ENCODE measurements at regions not wholly inside any gene's neighbourhood (a gene's known extent, or its start where the extent isn't known, plus 50 kb on each side); places are given as distances from the start of the nearest gene placed in this dataset.

- no peak overlapping the region for H3K4me3 Mint-ChIP-seq
- peaks cover 9% of the 10 kb centered on the region for H3K9me3 Mint-ChIP-seq
- no peak overlapping the region for H3K27ac Mint-ChIP-seq
- no peak for DNase-seq
- no peak for ATAC-seq (ENCODE audit: low read depth)
- no peaks in the 10 kb centered on the region for H3K4me1 Mint-ChIP-seq
- no peaks in the 10 kb centered on the region for H3K36me3 Mint-ChIP-seq
- H3K27me3 Mint-ChIP-seq, result no peaks in the 10 kb centered on the region
- POLR2A ChIA-PET, result no interaction called here
These were observed 2051.3 kb downstream of the TP53TG3F start for GRCh38 chr16:35510701-35511100.

- Mint-ChIP-seq H3K27ac (no peak overlapping the region), H3K9me3 (peaks cover 9% of the 10 kb centered on the region), H3K36me3 (no peaks in the 10 kb centered on the region), H3K27me3 (no peaks in the 10 kb centered on the region), H3K4me3 (no peak overlapping the region), H3K4me1 (no peaks in the 10 kb centered on the region)
- DNase-seq (no peak), ATAC-seq (ENCODE audit: low read depth) (no peak)
- POLR2A ChIA-PET, result no interaction called here
These were observed 2057.1 kb downstream of the TP53TG3F start for GRCh38 chr16:35516551-35516950.

DNA sequence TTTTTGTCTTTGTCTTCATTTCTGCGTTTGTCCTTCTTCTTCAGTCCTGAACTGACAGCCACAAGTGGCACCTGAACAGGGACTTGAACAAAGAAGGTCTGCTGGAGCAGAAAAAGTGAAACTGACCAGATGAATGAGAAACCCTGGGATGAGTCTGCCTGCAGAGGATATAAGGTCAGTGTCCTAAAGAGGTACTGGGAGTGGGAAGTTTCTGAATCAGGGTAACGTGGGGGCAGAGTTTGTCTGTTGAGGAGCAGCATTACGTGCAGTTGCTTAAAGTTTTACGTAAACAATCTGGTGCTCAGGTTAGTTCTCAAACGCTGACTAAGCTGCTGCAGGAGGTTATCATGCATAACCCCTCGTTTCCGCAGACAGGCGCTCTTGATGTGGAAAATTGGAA, 2057.6 kb downstream of the TP53TG3F start:
- POLR2A ChIA-PET, result no interaction called here
- DNase-seq, result no peak
- H3K36me3 Mint-ChIP-seq, result no peaks in the 10 kb centered on the region
- no peak for ATAC-seq (ENCODE audit: low read depth)
- H3K27ac Mint-ChIP-seq, result no peak overlapping the region
- H3K4me1 Mint-ChIP-seq, result no peaks in the 10 kb centered on the region
- no peaks in the 10 kb centered on the region for H3K27me3 Mint-ChIP-seq
- H3K9me3 Mint-ChIP-seq, result peaks cover 11% of the 10 kb centered on the region
- no peak overlapping the region for H3K4me3 Mint-ChIP-seq

GRCh38 chr16:35523991-35524390, 2064.6 kb downstream of the TP53TG3F start:
- Mint-ChIP-seq H3K27me3 (no peaks in the 10 kb centered on the region), H3K4me1 (no peaks in the 10 kb centered on the region), H3K4me3 (no peak overlapping the region), H3K27ac (no peak overlapping the region), H3K36me3 (no peaks in the 10 kb centered on the region), H3K9me3 (peaks cover 17% of the 10 kb centered on the region)
- ATAC-seq (ENCODE audit: low read depth) (no peak), DNase-seq (no peak)
- POLR2A ChIA-PET, result no interaction called here

DNA sequence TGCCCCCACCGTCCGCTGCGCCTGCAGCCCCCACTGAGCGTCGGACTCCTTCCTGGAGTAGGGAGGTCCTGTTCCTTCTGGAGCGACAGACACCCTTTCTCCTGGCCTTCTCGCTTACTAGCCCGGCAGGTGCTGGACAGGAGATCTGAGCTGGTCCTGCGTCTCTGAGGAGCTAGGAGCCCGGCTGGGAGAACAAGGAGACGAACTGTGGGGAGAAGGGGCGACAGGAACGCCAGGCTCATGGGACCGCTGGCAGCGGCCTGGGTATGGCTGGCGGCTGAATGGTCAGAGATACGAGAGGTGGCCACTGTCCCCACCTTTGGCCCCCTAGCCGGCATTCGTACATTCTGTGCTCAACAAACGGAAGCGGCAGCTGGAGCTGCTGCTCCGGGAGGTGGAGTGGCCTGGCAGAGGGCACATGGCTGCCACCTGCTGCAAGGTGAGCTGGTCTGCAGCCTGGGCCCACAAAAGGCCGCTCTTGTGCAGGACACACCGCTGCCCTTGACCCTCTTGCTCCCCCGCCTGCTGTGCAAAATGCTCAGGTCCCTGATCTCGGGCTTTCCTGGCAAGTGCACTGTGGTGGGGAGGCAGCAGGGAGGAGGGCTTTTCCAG, 2066.7 kb downstream of the TP53TG3F start:
- Mint-ChIP-seq H3K4me1 (no peaks in the 10 kb centered on the region), H3K27ac (no peak overlapping the region), H3K9me3 (peaks cover 15% of the 10 kb centered on the region), H3K27me3 (no peaks in the 10 kb centered on the region), H3K4me3 (no peak overlapping the region), H3K36me3 (no peaks in the 10 kb centered on the region)
- POLR2A ChIA-PET, result no interaction called here
- DNase-seq (no peak), ATAC-seq (ENCODE audit: low read depth) (no peak)

- POLR2A ChIA-PET, result no interaction called here
- Mint-ChIP-seq H3K4me3 (no peak overlapping the region), H3K27me3 (no peaks in the 10 kb centered on the region), H3K9me3 (peaks cover 16% of the 10 kb centered on the region), H3K36me3 (no peaks in the 10 kb centered on the region), H3K27ac (no peak overlapping the region), H3K4me1 (no peaks in the 10 kb centered on the region)
- ATAC-seq (ENCODE audit: low read depth) (no peak), DNase-seq (no peak)
These were observed 2073.2 kb downstream of the TP53TG3F start for GRCh38 chr16:35532576-35532975.

DNA sequence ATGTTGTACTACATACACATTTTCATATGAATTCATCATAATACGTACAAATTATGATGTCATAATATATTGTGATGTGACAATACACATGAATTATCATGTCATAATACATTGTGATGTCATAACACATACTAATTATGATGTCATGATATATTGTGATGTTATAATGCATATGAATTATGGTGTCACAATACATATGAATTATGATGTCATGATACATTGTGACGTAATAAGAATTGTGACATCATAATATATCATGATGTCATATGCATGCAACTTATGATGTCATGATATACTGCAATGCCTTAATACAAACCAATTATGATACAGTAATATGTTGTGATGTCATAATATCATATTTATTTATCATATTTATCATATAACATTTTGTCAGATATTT, 2074.3 kb downstream of the TP53TG3F start:
- Mint-ChIP-seq H3K4me1 (no peaks in the 10 kb centered on the region), H3K27me3 (no peaks in the 10 kb centered on the region), H3K4me3 (no peak overlapping the region), H3K9me3 (peaks cover 12% of the 10 kb centered on the region), H3K36me3 (no peaks in the 10 kb centered on the region), H3K27ac (no peak overlapping the region)
- ATAC-seq (ENCODE audit: low read depth) (no peak), DNase-seq (no peak)
- POLR2A ChIA-PET, result no interaction called here

DNA sequence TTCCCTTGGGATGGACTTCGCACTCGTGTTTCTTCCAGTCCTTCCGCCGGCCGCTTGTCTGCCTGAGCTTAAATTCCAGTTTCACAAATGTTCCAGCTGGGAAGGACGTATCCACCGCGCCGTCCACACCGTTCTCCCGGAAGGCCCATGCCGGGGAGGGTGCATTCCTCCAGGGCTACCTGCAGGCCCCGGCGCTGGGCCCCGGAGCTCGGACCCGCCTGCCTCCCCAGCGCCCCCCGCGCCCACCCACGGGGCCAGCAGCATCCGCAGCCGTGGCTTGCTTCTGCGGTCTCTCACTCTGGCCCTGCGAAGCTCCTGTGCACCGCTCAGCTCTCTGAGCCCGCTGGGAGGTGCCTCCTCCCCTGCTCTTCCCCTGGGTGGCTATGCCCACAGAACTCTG, 2084.1 kb downstream of the TP53TG3F start:
- no peaks in the 10 kb centered on the region for H3K36me3 Mint-ChIP-seq
- no peak overlapping the region for H3K4me3 Mint-ChIP-seq
- ATAC-seq (ENCODE audit: low read depth) (no peak), DNase-seq (no peak)
- H3K27ac Mint-ChIP-seq, result no peak overlapping the region
- H3K9me3 Mint-ChIP-seq, result peaks cover 3% of the 10 kb centered on the region
- POLR2A ChIA-PET, result no interaction called here
- H3K4me1 Mint-ChIP-seq, result no peaks in the 10 kb centered on the region
- H3K27me3 Mint-ChIP-seq, result no peaks in the 10 kb centered on the region

DNA sequence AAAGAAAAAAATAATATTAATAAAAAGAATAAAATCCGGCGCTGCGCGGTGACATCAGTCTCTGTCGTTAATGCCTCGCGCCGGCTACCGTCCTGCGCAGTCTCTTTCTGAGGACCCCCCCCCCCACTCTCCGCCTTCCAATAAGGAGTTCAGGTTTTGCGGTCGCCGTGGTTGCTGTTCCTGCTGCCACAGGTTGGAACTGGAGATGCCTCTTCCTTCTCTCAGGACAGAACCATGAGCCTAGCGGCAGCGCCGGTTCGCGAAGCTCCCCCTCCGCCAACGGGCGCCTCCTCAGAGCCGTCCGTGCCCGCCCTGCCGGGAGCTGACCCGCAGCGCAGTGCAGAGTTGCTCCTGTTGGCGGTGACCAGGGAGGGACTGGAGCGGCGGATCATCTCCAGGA, 2093.4 kb downstream of the TP53TG3F start:
- H3K27me3 Mint-ChIP-seq, result no peaks in the 10 kb centered on the region
- H3K27ac Mint-ChIP-seq, result no peak overlapping the region
- POLR2A ChIA-PET, result no interaction called here
- ATAC-seq (ENCODE audit: low read depth) (no peak), DNase-seq (no peak)
- H3K4me3 Mint-ChIP-seq, result no peak overlapping the region
- H3K36me3 Mint-ChIP-seq, result no peaks in the 10 kb centered on the region
- H3K4me1 Mint-ChIP-seq, result no peaks in the 10 kb centered on the region
- H3K9me3 Mint-ChIP-seq, result peaks cover 7% of the 10 kb centered on the region

DNA sequence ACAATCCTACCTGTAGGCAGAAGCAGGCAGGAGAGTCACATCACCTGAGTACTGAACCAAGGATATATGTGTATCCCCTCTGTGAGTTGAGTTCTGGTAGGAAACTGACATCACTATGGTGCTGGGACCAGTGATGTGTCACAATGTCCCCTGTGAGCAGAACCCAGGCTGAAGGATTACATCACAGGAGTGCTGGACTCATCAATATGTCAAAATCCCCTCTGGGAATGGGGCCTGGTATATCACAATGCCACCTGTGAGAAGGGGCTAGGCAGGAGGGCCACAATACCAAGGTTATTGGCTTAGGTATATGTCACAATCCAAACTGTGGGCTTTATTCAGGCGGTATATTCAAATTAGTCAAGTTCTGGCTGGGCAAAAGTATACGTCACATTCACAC, 2098.3 kb downstream of the TP53TG3F start:
- Mint-ChIP-seq H3K4me1 (no peaks in the 10 kb centered on the region), H3K27ac (no peak overlapping the region), H3K27me3 (no peaks in the 10 kb centered on the region), H3K36me3 (no peaks in the 10 kb centered on the region), H3K9me3 (peaks cover 19% of the 10 kb centered on the region), H3K4me3 (no peak overlapping the region)
- DNase-seq (no peak), ATAC-seq (ENCODE audit: low read depth) (no peak)
- POLR2A ChIA-PET, result no interaction called here

DNA sequence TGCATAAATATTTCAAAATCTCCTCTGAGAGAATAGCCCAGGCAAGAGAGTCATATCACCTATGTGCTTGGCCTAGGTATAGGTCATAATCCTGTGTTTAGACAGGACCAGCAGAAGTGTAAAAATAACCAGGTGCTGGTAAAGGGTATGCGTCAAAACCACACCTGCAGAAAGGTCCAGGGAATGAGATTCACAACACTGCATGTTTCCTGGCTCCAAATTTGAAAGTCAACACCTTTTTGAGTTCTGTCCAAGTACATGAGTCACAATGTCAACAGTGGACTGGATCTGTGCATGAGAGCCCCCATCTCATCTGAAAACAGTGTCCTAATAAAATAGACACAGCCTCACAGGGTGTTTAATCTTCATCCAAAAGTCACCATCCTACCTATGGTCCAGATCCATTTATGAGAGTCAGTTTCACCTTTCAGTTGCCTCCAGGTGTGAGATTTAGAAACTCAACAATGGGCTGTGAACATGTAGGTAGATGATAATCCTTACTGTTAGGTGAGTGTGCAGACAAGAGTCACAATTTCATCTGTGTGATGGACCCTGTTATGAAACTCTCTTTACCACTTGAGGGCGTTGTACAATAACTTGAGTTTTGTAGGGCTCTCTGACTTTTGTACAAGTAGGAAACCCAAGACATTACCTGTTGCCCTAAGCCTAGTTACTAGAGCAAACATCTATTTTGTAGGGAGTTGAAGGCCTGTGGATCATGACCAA, 2100.7 kb downstream of the TP53TG3F start:
- Mint-ChIP-seq H3K9me3 (peaks cover 16% of the 10 kb centered on the region), H3K36me3 (no peaks in the 10 kb centered on the region), H3K27me3 (no peaks in the 10 kb centered on the region), H3K4me3 (no peak overlapping the region), H3K4me1 (no peaks in the 10 kb centered on the region), H3K27ac (no peak overlapping the region)
- POLR2A ChIA-PET, result no interaction called here
- ATAC-seq (ENCODE audit: low read depth) (no peak), DNase-seq (no peak)

DNA sequence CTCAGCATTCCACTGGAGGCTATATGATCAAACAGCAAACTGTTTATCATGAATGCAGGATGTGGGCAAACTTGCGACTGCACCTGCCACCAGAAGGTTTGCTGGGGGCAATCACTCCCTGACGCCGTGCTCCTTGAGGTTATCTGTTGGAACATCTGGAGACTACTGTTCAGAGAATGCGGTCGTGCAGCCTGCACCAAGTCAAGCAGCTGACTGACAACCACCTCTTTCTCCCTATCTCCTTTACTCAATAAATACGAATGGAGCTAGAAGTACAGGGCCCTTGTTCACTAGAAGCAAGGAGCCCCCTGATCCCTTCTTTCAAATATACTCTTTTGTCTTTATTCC, 2101.2 kb downstream of the TP53TG3F start:
- no peak overlapping the region for H3K4me3 Mint-ChIP-seq
- no peaks in the 10 kb centered on the region for H3K4me1 Mint-ChIP-seq
- peaks cover 17% of the 10 kb centered on the region for H3K9me3 Mint-ChIP-seq
- DNase-seq, result no peak
- ATAC-seq (ENCODE audit: low read depth), result no peak
- POLR2A ChIA-PET, result no interaction called here
- no peak overlapping the region for H3K27ac Mint-ChIP-seq
- H3K36me3 Mint-ChIP-seq, result no peaks in the 10 kb centered on the region
- no peaks in the 10 kb centered on the region for H3K27me3 Mint-ChIP-seq

DNA sequence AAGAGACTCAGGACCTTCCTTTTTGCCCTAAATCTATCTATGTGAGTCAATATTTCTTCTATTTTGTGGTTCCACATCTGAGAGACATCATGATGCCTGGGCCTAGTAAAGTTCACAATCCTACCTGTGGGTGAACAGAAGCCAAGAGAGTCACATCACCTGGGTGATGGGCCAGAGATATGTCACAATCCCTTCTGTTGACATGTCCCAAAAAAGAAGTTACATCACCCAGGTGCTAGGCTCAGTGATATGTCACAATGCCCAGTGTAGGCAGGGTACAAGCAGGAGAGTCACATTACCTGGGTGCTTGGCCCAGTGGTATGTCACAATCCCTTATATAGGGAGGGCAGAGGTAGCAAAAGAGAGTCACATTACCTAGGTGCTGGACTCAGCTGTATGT, 2101.9 kb downstream of the TP53TG3F start:
- ATAC-seq (ENCODE audit: low read depth), result no peak
- Mint-ChIP-seq H3K27me3 (no peaks in the 10 kb centered on the region), H3K9me3 (peaks cover 15% of the 10 kb centered on the region), H3K4me3 (no peak overlapping the region), H3K27ac (no peak overlapping the region), H3K36me3 (no peaks in the 10 kb centered on the region), H3K4me1 (no peaks in the 10 kb centered on the region)
- DNase-seq, result no peak
- POLR2A ChIA-PET, result no interaction called here

GRCh38 chr16:35562471-35562870, 2103.1 kb downstream of the TP53TG3F start:
- Mint-ChIP-seq H3K9me3 (peaks cover 19% of the 10 kb centered on the region), H3K36me3 (no peaks in the 10 kb centered on the region), H3K4me1 (no peaks in the 10 kb centered on the region), H3K27ac (no peak overlapping the region), H3K27me3 (no peaks in the 10 kb centered on the region), H3K4me3 (no peak overlapping the region)
- DNase-seq (no peak), ATAC-seq (ENCODE audit: low read depth) (no peak)
- POLR2A ChIA-PET, result no interaction called here

GRCh38 chr16:35562919-35563318, 2103.5 kb downstream of the TP53TG3F start:
- no peak for DNase-seq
- no peaks in the 10 kb centered on the region for H3K27me3 Mint-ChIP-seq
- POLR2A ChIA-PET, result no interaction called here
- H3K9me3 Mint-ChIP-seq, result peaks cover 20% of the 10 kb centered on the region
- H3K4me1 Mint-ChIP-seq, result no peaks in the 10 kb centered on the region
- no peak overlapping the region for H3K4me3 Mint-ChIP-seq
- no peaks in the 10 kb centered on the region for H3K36me3 Mint-ChIP-seq
- no peak overlapping the region for H3K27ac Mint-ChIP-seq
- ATAC-seq (ENCODE audit: low read depth), result no peak

Data from activated naive CD8-positive, alpha-beta T cell treated with anti-CD3 and anti-CD28 coated beads, Interleukin-2, amount 10 ng/mL, durations not matched to agents 7 days and 5 days (primary cell).